OCI-LY3 (cell line): ENCODE measurements at regions not wholly inside any gene's neighbourhood (a gene's known extent, or its start where the extent isn't known, plus 50 kb on each side); places are given as distances from the start of the nearest gene placed in this dataset.

Source experiments
- CTCF ChIP-seq: fragments of 200-600, 300-600 bp; sonication (generic); IDR thresholded peaks from 2 replicates; pipeline ENCODE4 v1.5.1; 2014; ENCODE audit warnings: antibody characterized with exemption, low read length, low read depth
- EZH2phosphoT487 ChIP-seq: fragments of 200-600 bp; shearing (Covaris generic); IDR thresholded peaks from 2 replicates; pipeline ENCODE4 v1.6.1; 2018; ENCODE audit warnings: antibody characterized with exemption, mixed run types, low read depth

- TF ChIP-seq EZH2phosphoT487 (no peak), CTCF (no peak)
Observed at GRCh38 chr5:175379867-175380266, 64.1 kb downstream of the DRD1 start.
